Aorta (tissue), 5 donors: ENCODE measurements at regions not wholly inside any gene's neighbourhood (a gene's known extent, or its start where the extent isn't known, plus 50 kb on each side); places are given as distances from the start of the nearest gene placed in this dataset.

Experiments used
- ATAC-seq: fragments of 200-7000 bp; cut with Tn5 transposase; one replicate; pipeline ENCODE4 v1.9.1; 2022; ENCODE audit warnings: moderate library complexity; ENCODE audit not compliant: low FRiP score
- DNase-seq, 2 donors: peaks; one replicate each; pipeline ENCODE4 v3.0.0-alpha.2; 2020
- H3K27ac ChIP-seq, 2 donors: one replicate each; pipeline ENCODE4 v1.5.1; 2013; ENCODE audit warnings: low read length in 2 of 2, mild to moderate bottlenecking in 2 of 2, moderate library complexity in 2 of 2, control low read depth in 1 of 2, inconsistent platforms in 1 of 2, low read depth in 1 of 2
- H3K27me3 ChIP-seq, 2 donors: one replicate each; pipeline ENCODE4 v1.6.1; 2013; ENCODE audit warnings: control low read depth in 1 of 2, low read length in 1 of 2, mild to moderate bottlenecking in 1 of 2, moderate library complexity in 1 of 2; ENCODE audit not compliant: insufficient read depth in 2 of 2, control insufficient read depth in 1 of 2
- H3K36me3 ChIP-seq, 2 donors: one replicate each; pipeline ENCODE4 v1.6.1; 2013; ENCODE audit warnings: control low read depth in 1 of 2, low read length in 1 of 2, mild to moderate bottlenecking in 1 of 2; ENCODE audit not compliant: insufficient read depth in 2 of 2, control insufficient read depth in 1 of 2
- H3K4me1 ChIP-seq, 2 donors: one replicate each; pipeline ENCODE4 v1.6.1; 2013; ENCODE audit warnings: low read length in 2 of 2, control low read depth in 1 of 2, mild to moderate bottlenecking in 1 of 2, moderate library complexity in 1 of 2; ENCODE audit not compliant: insufficient read depth in 2 of 2, control insufficient read depth in 1 of 2
- H3K4me3 ChIP-seq, 2 donors: one replicate each; pipeline ENCODE4 v1.5.1; 2013; ENCODE audit warnings: low read length in 2 of 2, control low read depth in 1 of 2, mild to moderate bottlenecking in 1 of 2
- H3K9me3 ChIP-seq: one replicate; pipeline ENCODE4 v1.6.1; 2013; ENCODE audit warnings: mild to moderate bottlenecking, low read length; ENCODE audit not compliant: control insufficient read depth
- WGBS, 2 donors: extraction: QIAGEN DNeasy Blood & Tissue Kit; methylation state at CpG; one replicate each; pipeline ENCODE4 v1.1.7; 2013; 5-methylcytosine and 5-hydroxymethylcytosine counted together
- intact Hi-C, 2 donors: fragments of 100-400 bp; cut with DNase I; formaldehyde crosslinking; loops; one replicate each; pipeline versions ENCODE4 v1.14.2 to v1.15.0; 2022
- donor health status: healthy with polysubstance abuse.
- donor health status: Bipolar disorder and iron deficiency.
- donor health status: DM: no; HTN: no; CAD: no.
- donor health status: DM: no; HTN: no; CAD: no.
- donor health status: DM: yes; HTN: yes; CAD: no.

- 77 to 80% methylated on average over 36 to 37 of the region's 37 CpGs for WGBS, 2 donors
- Histone ChIP-seq H3K4me3 (no peak overlapping the region), H3K27me3 (no peaks in the 10 kb centered on the region), H3K9me3 (no peaks in the 10 kb centered on the region), H3K4me1 (no peaks in the 10 kb centered on the region), H3K36me3 (no peaks in the 10 kb centered on the region), H3K27ac (no peak overlapping the region)
- DNase-seq (no peak), ATAC-seq (no peak)
- intact Hi-C loops = no loop called here
Observed at GRCh38 chr10:37700886-37701780, 156.3 kb downstream of the ZNF248 start.

GRCh38 chr10:37687581-37687980 lies 169.8 kb downstream of the ZNF248 start:
- no peaks in the 10 kb centered on the region for H3K36me3 ChIP-seq
- ATAC-seq (no peak), DNase-seq (no peak)
- no peaks in the 10 kb centered on the region for H3K9me3 ChIP-seq
- WGBS, 2 donors = 65 to 72% methylated on average over 3 of the region's 3 CpGs
- intact Hi-C loops = no loop called here
- H3K4me1 ChIP-seq = no peaks in the 10 kb centered on the region
- H3K27me3 ChIP-seq = no peaks in the 10 kb centered on the region
- no peak overlapping the region for H3K4me3 ChIP-seq
- no peak overlapping the region for H3K27ac ChIP-seq

GRCh38 chr10:37685741-37686683 lies 171.4 kb downstream of the ZNF248 start:
- intact Hi-C loops = no loop called here
- Histone ChIP-seq H3K9me3 (no peaks in the 10 kb centered on the region), H3K27ac (no peak overlapping the region), H3K27me3 (no peaks in the 10 kb centered on the region), H3K4me3 (no peak overlapping the region), H3K36me3 (no peaks in the 10 kb centered on the region), H3K4me1 (no peaks in the 10 kb centered on the region)
- ATAC-seq (no peak), DNase-seq (no peak)
- WGBS, 2 donors = 75 to 82% methylated on average over 14 of the region's 14 CpGs

GRCh38 chr10:37684765-37685164 lies 172.6 kb downstream of the ZNF248 start:
- intact Hi-C loops = no loop called here
- Histone ChIP-seq H3K4me3 (no peak overlapping the region), H3K36me3 (no peaks in the 10 kb centered on the region), H3K27ac (no peak overlapping the region), H3K9me3 (no peaks in the 10 kb centered on the region), H3K4me1 (no peaks in the 10 kb centered on the region), H3K27me3 (no peaks in the 10 kb centered on the region)
- no peak for ATAC-seq
- no peak for DNase-seq
- 68 to 76% methylated on average over 8 of the region's 8 CpGs for WGBS, 2 donors

- H3K4me1 ChIP-seq = no peaks in the 10 kb centered on the region
- no peak overlapping the region for H3K27ac ChIP-seq
- intact Hi-C loops = no loop called here
- H3K4me3 ChIP-seq = no peak overlapping the region
- H3K27me3 ChIP-seq = no peaks in the 10 kb centered on the region
- H3K36me3 ChIP-seq = no peaks in the 10 kb centered on the region
- H3K9me3 ChIP-seq = no peaks in the 10 kb centered on the region
- DNase-seq (no peak), ATAC-seq (no peak)
- WGBS, 2 donors = 89 to 91% methylated on average over 3 to 4 of the region's 4 CpGs
Observed at GRCh38 chr10:37682617-37683016, 174.8 kb downstream of the ZNF248 start.

- no peaks in the 10 kb centered on the region for H3K9me3 ChIP-seq
- H3K4me3 ChIP-seq = no peak overlapping the region
- no peak for DNase-seq
- no peaks in the 10 kb centered on the region for H3K27me3 ChIP-seq
- no peaks in the 10 kb centered on the region for H3K4me1 ChIP-seq
- 77 to 83% methylated on average over 12 of the region's 12 CpGs for WGBS, 2 donors
- no peak for ATAC-seq
- H3K27ac ChIP-seq = no peak overlapping the region
- H3K36me3 ChIP-seq = no peaks in the 10 kb centered on the region
- intact Hi-C loops = no loop called here
Observed at GRCh38 chr10:37681617-37681999, 175.8 kb downstream of the ZNF248 start.

- H3K9me3 ChIP-seq = no peaks in the 10 kb centered on the region
- no peaks in the 10 kb centered on the region for H3K4me1 ChIP-seq
- no peaks in the 10 kb centered on the region for H3K36me3 ChIP-seq
- ATAC-seq (no peak), DNase-seq (no peak)
- no peak overlapping the region for H3K27ac ChIP-seq
- H3K4me3 ChIP-seq = no peak overlapping the region
- intact Hi-C loops = no loop called here
- 82 to 85% methylated on average over 50 to 52 of the region's 52 CpGs for WGBS, 2 donors
- H3K27me3 ChIP-seq = no peaks in the 10 kb centered on the region
Observed at GRCh38 chr10:37680716-37681616, 176.4 kb downstream of the ZNF248 start.

GRCh38 chr10:37680243-37680683 lies 177.1 kb downstream of the ZNF248 start:
- WGBS, 2 donors = 84 to 86% methylated on average over 30 of the region's 30 CpGs
- H3K9me3 ChIP-seq = no peaks in the 10 kb centered on the region
- DNase-seq (no peak), ATAC-seq (no peak)
- no peaks in the 10 kb centered on the region for H3K36me3 ChIP-seq
- no peak overlapping the region for H3K27ac ChIP-seq
- no peaks in the 10 kb centered on the region for H3K4me1 ChIP-seq
- H3K4me3 ChIP-seq = no peak overlapping the region
- no peaks in the 10 kb centered on the region for H3K27me3 ChIP-seq
- intact Hi-C loops = no loop called here
